ENCODE measurements at regions not wholly inside any gene's neighbourhood (a gene's known extent, or its start where the extent isn't known, plus 50 kb on each side); places are given as distances from the start of the nearest gene placed in this dataset.

- H4K5ac ChIP-seq (ENCODE audit: insufficient read length, low read depth, low read length): no peak overlapping the region
- no peak overlapping the region for H3T11ph ChIP-seq (ENCODE audit: low read length)
- H2BK20ac ChIP-seq (ENCODE audit: low read depth, low read length, poor library complexity, severe bottlenecking): no peak overlapping the region
- WGBS (ENCODE audit: extremely low coverage, insufficient read length, low lambda C conversion rate): no CpG with 5 or more reads among the region's 1 CpG
- H2AK5ac ChIP-seq (ENCODE audit: insufficient read length, low read length): no peak overlapping the region
- H3K27ac ChIP-seq (ENCODE audit: insufficient read length, low read depth, low read length): no peak overlapping the region
- no peak overlapping the region for H2BK15ac ChIP-seq (ENCODE audit: low read depth, low read length)
- H2BK120ac ChIP-seq (ENCODE audit: low read depth, low read length, poor library complexity, severe bottlenecking): no peak overlapping the region
- no peak overlapping the region for H2BK5ac ChIP-seq (ENCODE audit: insufficient read length, low read length)
- Mint-ChIP-seq H3K36me3 (ENCODE audit: insufficient read depth in 1 of 3, low read depth in 3 of 3) (no peaks in the 10 kb centered on the region), H3K4me3 (no peak overlapping the region), H3K27me3 (ENCODE audit: low read depth) (no peaks in the 10 kb centered on the region; the same call in 1 of the 2 replicates), H3K9me3 (no peaks in the 10 kb centered on the region), H3K27ac (no peak overlapping the region), H3K4me1 (no peaks in the 10 kb centered on the region)
- no peaks in the 10 kb centered on the region for H3K4me1 ChIP-seq (ENCODE audit: insufficient read depth, low read length)
- no peaks in the 10 kb centered on the region for H4K20me1 ChIP-seq (ENCODE audit: control insufficient read depth, insufficient read depth, insufficient read length)
- no peak overlapping the region for H2AFZ ChIP-seq (ENCODE audit: low read length)
- no peak overlapping the region for H4K91ac ChIP-seq (ENCODE audit: insufficient read length, low read depth, low read length)
- H3K4me2 ChIP-seq (ENCODE audit: insufficient read depth, insufficient read length, low read length): no peak overlapping the region
- H3K14ac ChIP-seq (ENCODE audit: insufficient read depth, low read length): no peak overlapping the region
- DNase-seq: no peak
- H3K18ac ChIP-seq (ENCODE audit: insufficient read length, low read depth, low read length): no peak overlapping the region
- no peaks in the 10 kb centered on the region for H3K27me3 ChIP-seq (ENCODE audit: insufficient read depth, low read length)
- H3K79me1 ChIP-seq (ENCODE audit: insufficient read depth, low read depth, low read length, poor library complexity, severe bottlenecking): no peaks in the 10 kb centered on the region
- H3K79me2 ChIP-seq (ENCODE audit: insufficient read depth, low read length): no peaks in the 10 kb centered on the region
- no peak overlapping the region for H2BK12ac ChIP-seq (ENCODE audit: insufficient read length, low read depth, low read length)
- H3K4ac ChIP-seq (ENCODE audit: low read depth, low read length): no peak overlapping the region
- TF ChIP-seq, protein P1, sequence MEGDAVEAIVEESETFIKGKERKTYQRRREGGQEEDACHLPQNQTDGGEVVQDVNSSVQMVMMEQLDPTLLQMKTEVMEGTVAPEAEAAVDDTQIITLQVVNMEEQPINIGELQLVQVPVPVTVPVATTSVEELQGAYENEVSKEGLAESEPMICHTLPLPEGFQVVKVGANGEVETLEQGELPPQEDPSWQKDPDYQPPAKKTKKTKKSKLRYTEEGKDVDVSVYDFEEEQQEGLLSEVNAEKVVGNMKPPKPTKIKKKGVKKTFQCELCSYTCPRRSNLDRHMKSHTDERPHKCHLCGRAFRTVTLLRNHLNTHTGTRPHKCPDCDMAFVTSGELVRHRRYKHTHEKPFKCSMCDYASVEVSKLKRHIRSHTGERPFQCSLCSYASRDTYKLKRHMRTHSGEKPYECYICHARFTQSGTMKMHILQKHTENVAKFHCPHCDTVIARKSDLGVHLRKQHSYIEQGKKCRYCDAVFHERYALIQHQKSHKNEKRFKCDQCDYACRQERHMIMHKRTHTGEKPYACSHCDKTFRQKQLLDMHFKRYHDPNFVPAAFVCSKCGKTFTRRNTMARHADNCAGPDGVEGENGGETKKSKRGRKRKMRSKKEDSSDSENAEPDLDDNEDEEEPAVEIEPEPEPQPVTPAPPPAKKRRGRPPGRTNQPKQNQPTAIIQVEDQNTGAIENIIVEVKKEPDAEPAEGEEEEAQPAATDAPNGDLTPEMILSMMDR (conservative IDR thresholded peaks at IDR 0.05): no peak
- no peak overlapping the region for H3K9ac ChIP-seq (ENCODE audit: extremely low read depth, insufficient read length, low read length)
- no peaks in the 10 kb centered on the region for H3K9me3 ChIP-seq (ENCODE audit: control insufficient read depth, low read depth, low read length)
- H3K23ac ChIP-seq (ENCODE audit: insufficient read length, low read depth, low read length): no peak overlapping the region
- H4K8ac ChIP-seq (replicated peaks; ENCODE audit: insufficient read length, low read depth, low read length): no peak overlapping the region
- H3K23me2 ChIP-seq (ENCODE audit: insufficient read length, low read depth, low read length, poor library complexity, severe bottlenecking): no peaks in the 10 kb centered on the region
- H3K56ac ChIP-seq (ENCODE audit: insufficient read length, low read depth, low read length): no peak overlapping the region
These were observed 223.4 kb upstream of the GYPA start for GRCh38 chr4:144363890-144364289.
